ENCODE measurements at regions not wholly inside any gene's neighbourhood (a gene's known extent, or its start where the extent isn't known, plus 50 kb on each side); places are given as distances from the start of the nearest gene placed in this dataset.

- DNase-seq (ENCODE audit: low read depth), result no peak
Observed at GRCh38 chr5:18098691-18099090, 464.4 kb downstream of the TAF11L14 start.

- no peak for DNase-seq (ENCODE audit: low read depth)
Observed at GRCh38 chr5:18099261-18099660, 465.0 kb downstream of the TAF11L14 start.

- no peak for DNase-seq (ENCODE audit: low read depth)
Observed at GRCh38 chr5:18101532-18101931, 467.3 kb downstream of the TAF11L14 start.

- no peak for DNase-seq (ENCODE audit: low read depth)
Observed at GRCh38 chr5:18102733-18103132, 468.5 kb downstream of the TAF11L14 start.

GRCh38 chr5:18105449-18105848, 471.2 kb downstream of the TAF11L14 start:
- DNase-seq (ENCODE audit: low read depth), result no peak

- no peak for DNase-seq (ENCODE audit: low read depth)
Observed at GRCh38 chr5:18111906-18112465, 477.7 kb downstream of the TAF11L14 start.

- no peak for DNase-seq (ENCODE audit: low read depth)
Observed at GRCh38 chr5:18113721-18114120, 479.5 kb downstream of the TAF11L14 start.

GRCh38 chr5:18114151-18114757, 480.0 kb downstream of the TAF11L14 start:
- no peak for DNase-seq (ENCODE audit: low read depth)

GRCh38 chr5:18117968-18118367, 483.7 kb downstream of the TAF11L14 start:
- no peak for DNase-seq (ENCODE audit: low read depth)

GRCh38 chr5:18119156-18119785, 485.0 kb downstream of the TAF11L14 start:
- no peak for DNase-seq (ENCODE audit: low read depth)

- no peak for DNase-seq (ENCODE audit: low read depth)
Observed at GRCh38 chr5:18141222-18141621, 507.0 kb downstream of the TAF11L14 start.

- no peak for DNase-seq (ENCODE audit: low read depth)
Observed at GRCh38 chr5:18142831-18143230, 508.6 kb downstream of the TAF11L14 start.

GRCh38 chr5:18152671-18153070, 518.4 kb downstream of the TAF11L14 start:
- no peak for DNase-seq (ENCODE audit: low read depth)

GRCh38 chr5:18158166-18158565, 523.9 kb downstream of the TAF11L14 start:
- no peak for DNase-seq (ENCODE audit: low read depth)

- no peak for DNase-seq (ENCODE audit: low read depth)
Observed at GRCh38 chr5:18159331-18159730, 525.1 kb downstream of the TAF11L14 start.

GRCh38 chr5:18171684-18172083, 537.4 kb downstream of the TAF11L14 start:
- no peak for DNase-seq (ENCODE audit: low read depth)

- no peak for DNase-seq (ENCODE audit: low read depth)
Observed at GRCh38 chr5:18179579-18179978, 545.3 kb downstream of the TAF11L14 start.

- no peak for DNase-seq (ENCODE audit: low read depth)
Observed at GRCh38 chr5:18181575-18181974, 547.3 kb downstream of the TAF11L14 start.

- DNase-seq (ENCODE audit: low read depth), result no peak
Observed at GRCh38 chr5:18195910-18196309, 561.6 kb downstream of the TAF11L14 start.

GRCh38 chr5:18197734-18198133, 563.5 kb downstream of the TAF11L14 start:
- DNase-seq (ENCODE audit: low read depth), result no peak

GRCh38 chr5:18202164-18202563, 567.9 kb downstream of the TAF11L14 start:
- no peak for DNase-seq (ENCODE audit: low read depth)

- DNase-seq (ENCODE audit: low read depth), result no peak
Observed at GRCh38 chr5:18203296-18203695, 569.0 kb downstream of the TAF11L14 start.

GRCh38 chr5:18213666-18214065, 579.4 kb downstream of the TAF11L14 start:
- no peak for DNase-seq (ENCODE audit: low read depth)
